ENCODE measurements at regions not wholly inside any gene's neighbourhood (a gene's known extent, or its start where the extent isn't known, plus 50 kb on each side); places are given as distances from the start of the nearest gene placed in this dataset.
"Not testable (repeated sequence)": the region's sequence is repeated elsewhere in the genome, so short reads cannot be mapped to it uniquely, and the experiment has no call there.

- H3K36me3 ChIP-seq (ENCODE audit: control insufficient read depth in 1 of 2, insufficient read depth in 2 of 2, low read length in 2 of 2): no peaks in the 10 kb centered on the region
- no peak overlapping the region for H3K27ac ChIP-seq (ENCODE audit: low read depth, low read length)
- H3K9ac ChIP-seq (ENCODE audit: low read depth in 1 of 2, low read length in 2 of 2): no peak overlapping the region
- no peaks in the 10 kb centered on the region for H3K4me1 ChIP-seq (ENCODE audit: control insufficient read depth in 1 of 2, insufficient read depth in 2 of 2, low read length in 2 of 2)
- no peak overlapping the region for H3K4me3 ChIP-seq (ENCODE audit: low read depth in 1 of 2, low read length in 2 of 2)
- H3K27me3 ChIP-seq (ENCODE audit: control insufficient read depth in 1 of 2, insufficient read depth in 2 of 2, low read length in 2 of 2): no peaks in the 10 kb centered on the region
- no peaks in the 10 kb centered on the region for H3K9me3 ChIP-seq (ENCODE audit: control insufficient read depth in 1 of 2, low read length in 2 of 2)
Observed at GRCh38 chr11:57942808-57943207, 80.9 kb upstream of the OR9Q1 start.

DNA sequence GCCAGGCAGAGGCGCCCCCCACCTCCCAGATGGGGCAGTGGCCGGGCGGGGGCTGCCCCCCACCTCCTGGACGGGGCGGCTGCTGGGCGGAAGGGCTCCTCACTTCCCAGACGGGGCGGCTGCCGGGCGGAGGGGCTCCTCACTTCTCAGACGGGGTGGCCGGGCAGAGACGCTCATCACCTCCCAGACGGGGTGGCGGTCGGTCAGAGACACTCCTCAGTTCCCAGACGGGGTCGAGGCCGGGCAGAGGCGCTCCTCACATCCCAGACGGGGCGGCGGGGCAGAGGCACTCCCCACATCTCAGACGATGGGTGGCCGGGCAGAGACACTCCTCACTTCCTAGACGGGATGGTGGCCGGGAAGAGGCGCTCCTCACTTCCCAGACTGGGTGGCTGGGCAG is 79.9 kb upstream of the OR9Q1 start:
- H3K36me3 ChIP-seq (ENCODE audit: control insufficient read depth in 1 of 2, insufficient read depth in 2 of 2, low read length in 2 of 2); H3K4me1 ChIP-seq (ENCODE audit: control insufficient read depth in 1 of 2, insufficient read depth in 2 of 2, low read length in 2 of 2); H3K4me3 ChIP-seq (ENCODE audit: low read depth in 1 of 2, low read length in 2 of 2); H3K9me3 ChIP-seq (ENCODE audit: control insufficient read depth in 1 of 2, low read length in 2 of 2); H3K27ac ChIP-seq (ENCODE audit: low read depth, low read length); H3K27me3 ChIP-seq (ENCODE audit: control insufficient read depth in 1 of 2, insufficient read depth in 2 of 2, low read length in 2 of 2); H3K9ac ChIP-seq (ENCODE audit: low read depth in 1 of 2, low read length in 2 of 2): not testable (repeated sequence)

DNA sequence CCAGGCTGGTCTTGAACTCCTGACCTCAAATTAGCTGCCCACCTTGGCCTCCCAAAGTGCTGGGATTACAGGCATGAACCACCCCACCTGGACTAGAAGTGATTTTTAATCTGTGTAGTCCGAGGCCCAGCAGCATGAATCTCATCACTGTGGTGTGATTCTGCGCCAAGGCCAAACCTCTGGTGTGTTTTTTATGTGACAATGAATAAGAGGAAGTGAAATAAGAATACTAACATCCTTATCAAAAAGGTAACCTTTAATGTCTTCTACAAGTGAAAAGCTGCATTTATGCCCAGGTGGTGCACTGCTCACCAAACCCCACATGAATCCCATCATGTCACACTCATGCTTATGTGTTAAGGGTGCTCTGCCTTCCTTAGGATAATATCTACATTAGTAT is 77.1 kb upstream of the OR9Q1 start:
- no peak overlapping the region for H3K9ac ChIP-seq (ENCODE audit: low read depth in 1 of 2, low read length in 2 of 2)
- H3K9me3 ChIP-seq (ENCODE audit: control insufficient read depth in 1 of 2, low read length in 2 of 2): no peaks in the 10 kb centered on the region
- no peaks in the 10 kb centered on the region for H3K36me3 ChIP-seq (ENCODE audit: control insufficient read depth in 1 of 2, insufficient read depth in 2 of 2, low read length in 2 of 2)
- H3K27ac ChIP-seq (ENCODE audit: low read depth, low read length): no peak overlapping the region
- no peaks in the 10 kb centered on the region for H3K27me3 ChIP-seq (ENCODE audit: control insufficient read depth in 1 of 2, insufficient read depth in 2 of 2, low read length in 2 of 2)
- no peak overlapping the region for H3K4me3 ChIP-seq (ENCODE audit: low read depth in 1 of 2, low read length in 2 of 2)
- no peaks in the 10 kb centered on the region for H3K4me1 ChIP-seq (ENCODE audit: control insufficient read depth in 1 of 2, insufficient read depth in 2 of 2, low read length in 2 of 2)

DNA sequence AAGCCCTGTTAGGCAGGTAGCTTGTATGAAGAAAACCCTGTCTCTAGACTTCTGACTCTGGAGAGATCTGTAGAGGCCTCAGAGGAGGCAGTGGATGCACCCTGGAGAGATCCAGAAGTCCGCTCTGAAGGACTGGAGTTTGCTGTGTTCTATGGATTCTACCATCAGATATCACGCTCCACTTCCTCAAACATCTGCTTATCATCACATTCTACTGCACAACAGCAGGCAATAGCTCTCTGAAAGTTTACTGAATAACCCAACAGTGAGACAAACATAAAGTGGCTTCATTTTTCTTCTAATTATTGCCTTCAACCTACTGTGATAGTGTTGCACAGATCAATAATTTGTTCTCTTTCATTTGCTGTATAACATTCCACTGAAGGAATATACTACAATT is 59.0 kb upstream of the OR9Q1 start:
- Histone ChIP-seq H3K27me3 (ENCODE audit: control insufficient read depth in 1 of 2, insufficient read depth in 2 of 2, low read length in 2 of 2) (peaks cover 0 to 4% of the 10 kb centered on the region in 2 donors), H3K9me3 (ENCODE audit: control insufficient read depth in 1 of 2, low read length in 2 of 2) (no peaks in the 10 kb centered on the region), H3K27ac (ENCODE audit: low read depth, low read length) (no peak overlapping the region), H3K4me1 (ENCODE audit: control insufficient read depth in 1 of 2, insufficient read depth in 2 of 2, low read length in 2 of 2) (no peaks in the 10 kb centered on the region), H3K9ac (ENCODE audit: low read depth in 1 of 2, low read length in 2 of 2) (no peak overlapping the region), H3K36me3 (ENCODE audit: control insufficient read depth in 1 of 2, insufficient read depth in 2 of 2, low read length in 2 of 2) (no peaks in the 10 kb centered on the region), H3K4me3 (ENCODE audit: low read depth in 1 of 2, low read length in 2 of 2) (no peak overlapping the region)

GRCh38 chr11:57971272-57972012 is 52.2 kb upstream of the OR9Q1 start:
- H3K36me3 ChIP-seq (ENCODE audit: control insufficient read depth in 1 of 2, insufficient read depth in 2 of 2, low read length in 2 of 2): no peaks in the 10 kb centered on the region
- H3K27me3 ChIP-seq (ENCODE audit: control insufficient read depth in 1 of 2, insufficient read depth in 2 of 2, low read length in 2 of 2): no peaks in the 10 kb centered on the region
- no peak overlapping the region for H3K27ac ChIP-seq (ENCODE audit: low read depth, low read length)
- no peak overlapping the region for H3K9ac ChIP-seq (ENCODE audit: low read depth in 1 of 2, low read length in 2 of 2)
- no peaks in the 10 kb centered on the region for H3K9me3 ChIP-seq (ENCODE audit: control insufficient read depth in 1 of 2, low read length in 2 of 2)
- H3K4me3 ChIP-seq (ENCODE audit: low read depth in 1 of 2, low read length in 2 of 2): no peak overlapping the region
- H3K4me1 ChIP-seq (ENCODE audit: control insufficient read depth in 1 of 2, insufficient read depth in 2 of 2, low read length in 2 of 2): no peaks in the 10 kb centered on the region

- H3K27me3 ChIP-seq (ENCODE audit: control insufficient read depth in 1 of 2, insufficient read depth in 2 of 2, low read length in 2 of 2): no peaks in the 10 kb centered on the region
- H3K4me3 ChIP-seq (ENCODE audit: low read depth in 1 of 2, low read length in 2 of 2): no peak overlapping the region
- H3K36me3 ChIP-seq (ENCODE audit: control insufficient read depth in 1 of 2, insufficient read depth in 2 of 2, low read length in 2 of 2): no peaks in the 10 kb centered on the region
- H3K9me3 ChIP-seq (ENCODE audit: control insufficient read depth in 1 of 2, low read length in 2 of 2): no peaks in the 10 kb centered on the region
- H3K9ac ChIP-seq (ENCODE audit: low read depth in 1 of 2, low read length in 2 of 2): no peak overlapping the region
- no peak overlapping the region for H3K27ac ChIP-seq (ENCODE audit: low read depth, low read length)
- no peaks in the 10 kb centered on the region for H3K4me1 ChIP-seq (ENCODE audit: control insufficient read depth in 1 of 2, insufficient read depth in 2 of 2, low read length in 2 of 2)
Observed at GRCh38 chr11:57972013-57972367, 51.7 kb upstream of the OR9Q1 start.

Measured in duodenal mucosa (tissue), 2 donors.